KOPT-K1 (cell line): ENCODE measurements at regions not wholly inside any gene's neighbourhood (a gene's known extent, or its start where the extent isn't known, plus 50 kb on each side); places are given as distances from the start of the nearest gene placed in this dataset.

Source experiments
- H3K27ac ChIP-seq: fragments of 200-600 bp; sonication (generic); 2 replicates; pipeline ENCODE4 v1.5.1; 2016; ENCODE audit warnings: antibody characterized with exemption, mild to moderate bottlenecking, low read depth, low read length; ENCODE audit not compliant: poor library complexity, severe bottlenecking
- H3K36me3 ChIP-seq: fragments of 200-600 bp; sonication (generic); 2 replicates; pipeline ENCODE4 v1.5.1; 2017; ENCODE audit warnings: antibody characterized with exemption, mild to moderate bottlenecking, low read length, moderate library complexity; ENCODE audit not compliant: insufficient read depth
- H3K9me3 ChIP-seq: fragments of 200-600 bp; sonication (generic); 2 replicates; pipeline ENCODE4 v1.5.1; 2017; ENCODE audit warnings: antibody characterized with exemption, low read length, mild to moderate bottlenecking; ENCODE audit not compliant: insufficient read depth, poor library complexity, severe bottlenecking

DNA sequence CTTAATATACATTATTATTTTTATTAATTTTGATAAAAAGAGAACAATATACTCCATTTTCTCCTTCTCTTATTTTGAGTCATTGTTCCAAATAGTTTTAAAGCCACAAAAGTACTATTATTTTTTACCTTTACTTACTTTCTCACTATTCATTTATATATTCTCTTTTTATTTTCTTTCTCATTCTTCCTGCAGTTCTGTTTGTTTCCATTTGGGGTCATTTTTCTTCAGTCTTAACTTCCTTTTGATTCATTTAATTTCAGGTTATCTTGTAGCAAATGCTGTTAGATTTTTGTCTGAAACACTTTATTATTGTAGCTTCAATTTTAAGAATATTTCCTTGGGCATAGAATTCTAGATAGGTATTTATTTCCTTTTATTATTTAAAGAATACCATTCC lies 438.6 kb upstream of the EPHA5 start:
- no peak overlapping the region for H3K27ac ChIP-seq
- no peaks in the 10 kb centered on the region for H3K36me3 ChIP-seq
- no peaks in the 10 kb centered on the region for H3K9me3 ChIP-seq

DNA sequence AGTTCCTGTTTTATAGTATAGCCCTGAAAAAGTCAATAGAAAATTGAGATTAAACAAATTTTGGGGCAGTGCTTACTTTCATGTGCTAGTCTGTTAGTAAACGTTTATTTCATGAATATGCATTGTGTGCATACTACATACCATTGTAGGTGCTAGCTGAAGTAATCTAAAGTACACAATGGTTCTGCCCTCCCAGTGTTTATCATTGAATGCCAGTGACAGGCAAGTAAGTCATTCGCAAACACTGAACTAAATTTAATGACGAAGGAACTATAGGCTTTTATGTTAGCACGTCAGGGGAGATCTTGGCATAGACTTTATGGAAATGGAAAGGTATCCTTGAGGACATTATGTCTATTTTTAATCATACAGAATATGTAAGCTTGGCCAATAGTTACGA lies 426.9 kb upstream of the EPHA5 start:
- H3K9me3 ChIP-seq = no peaks in the 10 kb centered on the region
- H3K36me3 ChIP-seq = no peaks in the 10 kb centered on the region
- no peak overlapping the region for H3K27ac ChIP-seq

DNA sequence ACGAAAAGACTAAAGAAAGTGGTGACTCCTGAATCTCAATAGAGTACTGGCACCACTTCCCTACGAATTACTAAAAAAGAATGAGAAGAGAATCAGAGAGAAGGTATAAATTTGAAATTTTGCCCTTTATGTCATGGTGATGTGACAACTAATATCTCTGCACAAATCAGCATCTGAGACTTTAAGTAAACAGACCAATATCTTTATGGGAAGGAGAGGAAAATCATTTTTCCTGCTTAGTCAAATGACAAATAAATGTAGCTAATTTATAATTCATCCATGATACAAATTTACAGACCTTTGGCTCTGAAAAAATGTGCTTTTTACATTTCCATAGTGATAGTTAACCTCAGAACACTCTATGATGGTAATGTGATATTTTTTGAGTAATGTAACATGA lies 424.8 kb upstream of the EPHA5 start:
- Histone ChIP-seq H3K9me3 (no peaks in the 10 kb centered on the region), H3K36me3 (no peaks in the 10 kb centered on the region), H3K27ac (no peak overlapping the region)

DNA sequence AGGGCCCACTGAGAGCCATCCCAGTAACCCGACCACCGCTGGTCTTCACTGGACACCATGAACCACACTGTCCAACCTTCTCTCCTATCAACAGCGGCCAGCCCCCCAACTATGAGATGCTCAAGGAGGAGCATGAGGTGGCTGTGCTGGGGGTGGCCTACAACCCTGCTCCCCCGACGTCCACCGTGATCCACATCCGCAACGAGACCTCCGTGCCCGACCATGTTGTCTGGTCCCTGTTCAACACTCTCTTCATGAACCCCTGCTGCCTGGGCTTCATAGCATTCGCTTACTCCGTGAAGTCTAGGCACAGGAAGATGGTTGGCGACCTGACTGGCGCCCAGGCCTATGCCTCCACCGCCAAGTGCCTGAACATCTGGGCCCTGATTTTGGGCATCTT lies 423.8 kb upstream of the EPHA5 start:
- H3K36me3 ChIP-seq = no peaks in the 10 kb centered on the region
- H3K9me3 ChIP-seq = no peaks in the 10 kb centered on the region
- H3K27ac ChIP-seq = no peak overlapping the region

DNA sequence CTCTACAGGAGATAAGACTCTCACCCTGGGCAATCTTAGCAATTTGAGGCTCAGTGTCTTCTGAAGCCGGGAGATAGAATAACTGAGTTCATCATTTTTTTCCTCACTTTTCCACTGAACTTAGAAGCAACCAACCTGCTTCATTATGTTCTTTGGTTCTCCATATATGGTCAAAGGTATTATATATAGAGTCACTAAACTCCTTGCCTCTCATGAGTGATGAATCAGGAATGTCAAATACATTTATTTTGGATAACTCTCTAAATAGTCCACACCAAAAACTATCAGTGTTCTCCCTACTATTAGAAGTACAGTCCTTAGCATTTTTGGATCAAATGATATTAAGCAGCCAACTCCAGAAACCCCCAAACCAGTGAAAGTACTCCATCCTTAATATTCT lies 421.5 kb upstream of the EPHA5 start:
- no peaks in the 10 kb centered on the region for H3K9me3 ChIP-seq
- H3K36me3 ChIP-seq = no peaks in the 10 kb centered on the region
- no peak overlapping the region for H3K27ac ChIP-seq

DNA sequence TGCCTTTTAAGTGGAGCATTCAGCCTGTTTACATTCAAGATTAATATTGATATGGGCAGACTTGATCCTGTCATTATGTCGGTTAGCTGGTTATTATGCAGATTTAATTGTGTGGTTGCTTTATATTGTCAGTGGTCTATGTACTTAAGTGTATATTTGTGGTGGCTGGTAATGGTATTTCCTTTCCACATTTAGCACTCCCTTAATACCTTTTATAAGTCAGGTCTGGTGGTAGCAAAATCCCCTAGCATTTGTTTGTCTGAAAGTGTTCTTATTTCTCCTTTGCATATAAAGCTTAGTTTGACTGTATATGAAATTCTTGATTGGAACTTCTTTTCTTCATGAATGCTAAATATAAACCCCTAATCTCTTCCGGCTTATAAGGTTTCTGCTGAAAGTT lies 403.7 kb upstream of the EPHA5 start:
- H3K27ac ChIP-seq = no peak overlapping the region
- no peaks in the 10 kb centered on the region for H3K36me3 ChIP-seq
- no peaks in the 10 kb centered on the region for H3K9me3 ChIP-seq

DNA sequence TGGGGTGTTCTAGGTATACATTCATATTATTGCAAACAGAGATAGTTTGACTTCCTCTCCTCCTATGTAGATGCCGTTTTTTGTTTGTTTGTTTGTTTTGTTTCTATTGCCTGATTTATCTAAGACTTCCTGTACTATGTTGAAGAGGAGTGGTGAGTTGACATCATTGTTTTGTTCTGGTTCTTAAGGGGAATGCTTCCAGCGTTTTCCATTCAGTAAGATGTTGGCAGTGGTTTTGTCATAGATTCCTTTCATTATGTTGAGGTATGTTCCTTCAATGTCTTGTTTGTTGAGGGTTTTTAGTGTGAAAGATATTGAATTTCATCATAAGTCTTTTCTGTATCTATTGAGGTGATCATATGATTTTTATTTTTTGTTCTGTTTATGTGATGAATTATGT lies 401.6 kb upstream of the EPHA5 start:
- H3K36me3 ChIP-seq = no peaks in the 10 kb centered on the region
- H3K9me3 ChIP-seq = no peaks in the 10 kb centered on the region
- no peak overlapping the region for H3K27ac ChIP-seq

DNA sequence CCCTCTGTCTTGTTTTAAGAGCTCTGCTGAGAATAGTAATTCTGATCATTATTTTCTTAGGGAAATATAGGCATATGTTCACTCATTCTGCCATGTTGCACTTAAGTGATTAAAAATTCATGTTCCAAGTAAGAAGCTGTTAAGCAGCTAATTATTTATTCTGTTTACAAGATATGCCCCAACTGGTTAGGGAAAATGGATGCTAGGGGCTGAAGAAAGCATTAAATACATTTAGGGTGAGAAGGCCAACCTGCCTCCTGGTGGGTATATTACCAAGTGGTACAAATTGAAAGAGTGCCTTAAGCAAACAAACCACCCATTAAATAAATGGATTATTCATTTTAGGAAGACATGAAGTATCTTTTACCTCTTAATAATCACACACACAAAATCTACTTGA lies 392.6 kb upstream of the EPHA5 start:
- no peaks in the 10 kb centered on the region for H3K36me3 ChIP-seq
- H3K9me3 ChIP-seq = no peaks in the 10 kb centered on the region
- no peak overlapping the region for H3K27ac ChIP-seq

- Histone ChIP-seq H3K9me3 (no peaks in the 10 kb centered on the region), H3K27ac (no peak overlapping the region)
These were observed 391.8 kb upstream of the EPHA5 start for GRCh38 chr4:66062044-66062443.

DNA sequence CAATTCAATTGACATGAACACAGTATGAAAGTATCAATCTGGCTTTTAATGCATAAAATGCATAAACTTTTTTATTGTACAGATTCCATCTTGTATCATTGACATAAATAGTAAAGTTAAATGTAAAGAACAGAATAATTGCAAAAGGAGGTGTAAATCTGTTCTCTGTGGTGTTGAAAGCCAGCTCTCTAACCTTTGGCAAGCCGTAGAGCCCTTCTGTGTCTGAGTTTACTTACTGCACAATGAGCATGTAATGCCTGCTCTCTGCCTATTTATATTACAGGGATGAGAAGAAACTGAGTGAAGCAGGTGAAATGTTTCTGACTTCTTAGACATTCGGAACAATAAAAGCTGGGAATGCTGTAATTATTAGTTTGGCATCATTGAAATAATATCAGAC lies 389.3 kb upstream of the EPHA5 start:
- Histone ChIP-seq H3K27ac (no peak overlapping the region), H3K9me3 (no peaks in the 10 kb centered on the region), H3K36me3 (no peaks in the 10 kb centered on the region)

More at GRCh38 chr4:66062044-66062443, 391.8 kb upstream of the EPHA5 start:
- H3K36me3 ChIP-seq = no peaks in the 10 kb centered on the region

DNA sequence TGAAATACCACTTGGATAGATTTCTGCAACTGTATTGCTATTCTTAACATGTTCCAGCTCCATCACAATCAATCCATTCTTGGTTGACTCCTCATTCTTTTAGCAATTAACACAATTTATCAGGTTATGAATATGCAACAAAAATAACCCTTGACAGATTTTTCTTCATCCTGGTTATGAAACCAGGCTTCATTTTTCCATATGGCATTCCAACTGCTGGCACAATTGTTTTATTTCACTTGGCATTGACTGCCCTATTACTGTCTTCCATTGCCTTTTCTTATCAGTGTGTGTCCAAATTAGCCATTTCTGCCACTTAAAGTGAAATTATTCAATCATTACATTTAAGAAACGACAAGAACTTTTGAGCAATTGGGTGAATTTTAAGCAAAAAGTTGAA lies 388.8 kb upstream of the EPHA5 start:
- Histone ChIP-seq H3K9me3 (no peaks in the 10 kb centered on the region), H3K36me3 (no peaks in the 10 kb centered on the region), H3K27ac (no peak overlapping the region)

- Histone ChIP-seq H3K27ac (no peak overlapping the region), H3K36me3 (no peaks in the 10 kb centered on the region), H3K9me3 (no peaks in the 10 kb centered on the region)
These were observed 385.7 kb upstream of the EPHA5 start for GRCh38 chr4:66055999-66056398.

DNA sequence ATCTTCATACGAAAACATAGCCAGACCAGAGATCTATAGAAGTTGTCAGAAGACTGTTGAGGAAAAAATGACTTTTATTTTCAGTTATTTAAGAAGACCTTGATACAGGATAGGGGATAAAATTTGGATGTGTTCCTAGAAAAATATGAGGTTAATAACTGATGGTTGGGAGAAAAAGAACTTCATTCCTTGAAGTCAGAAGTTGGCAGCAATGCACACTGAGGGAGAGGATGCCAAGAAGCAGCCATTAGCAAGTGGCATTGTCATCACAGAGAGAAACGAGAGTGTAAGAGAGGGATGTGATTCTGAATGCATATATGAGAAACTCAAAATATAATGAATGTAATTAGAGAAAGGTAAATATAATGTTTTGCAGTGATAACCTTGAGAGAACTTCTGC lies 382.1 kb upstream of the EPHA5 start:
- no peaks in the 10 kb centered on the region for H3K36me3 ChIP-seq
- H3K27ac ChIP-seq = no peak overlapping the region
- H3K9me3 ChIP-seq = no peaks in the 10 kb centered on the region

DNA sequence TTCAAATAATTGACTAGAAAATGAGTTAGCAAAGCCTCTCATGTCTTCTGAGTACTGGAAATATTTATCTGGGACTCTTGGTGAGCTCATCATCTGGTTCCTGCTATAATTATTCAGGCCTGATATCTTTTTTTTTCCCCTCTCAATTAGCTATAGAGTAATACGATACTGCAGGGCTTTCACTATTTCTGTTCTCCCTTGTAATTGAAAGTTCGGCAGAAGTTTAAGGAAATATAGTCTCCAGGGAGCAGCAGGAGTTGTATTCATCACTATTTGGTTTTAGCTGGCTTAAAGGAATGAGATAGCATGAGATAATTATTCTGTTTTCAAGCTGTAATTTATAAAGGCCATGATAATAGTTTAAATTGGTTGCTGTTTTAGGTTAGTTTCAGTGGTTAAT lies 378.6 kb upstream of the EPHA5 start:
- no peaks in the 10 kb centered on the region for H3K36me3 ChIP-seq
- no peak overlapping the region for H3K27ac ChIP-seq
- no peaks in the 10 kb centered on the region for H3K9me3 ChIP-seq

GRCh38 chr4:66045913-66046312 lies 375.6 kb upstream of the EPHA5 start:
- Histone ChIP-seq H3K36me3 (no peaks in the 10 kb centered on the region), H3K9me3 (no peaks in the 10 kb centered on the region), H3K27ac (no peak overlapping the region)

DNA sequence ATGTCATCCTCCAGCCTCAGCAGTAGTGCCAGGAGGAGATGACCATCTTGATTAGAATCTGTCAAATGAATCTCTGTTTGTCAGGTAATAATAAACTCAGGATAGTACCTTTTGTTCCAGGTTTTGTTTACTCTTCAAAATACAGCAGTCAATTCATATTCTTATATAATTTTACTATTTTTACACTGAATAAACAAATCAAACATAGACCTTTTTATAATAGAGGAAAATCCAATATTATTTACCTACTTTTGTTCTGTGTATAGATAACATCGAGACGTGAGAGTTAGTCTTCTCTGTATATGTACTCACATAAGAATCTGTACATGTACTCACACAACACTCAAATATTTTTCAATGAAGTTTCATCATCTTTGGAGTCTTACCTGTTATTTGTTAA lies 365.4 kb upstream of the EPHA5 start:
- Histone ChIP-seq H3K27ac (no peak overlapping the region), H3K9me3 (no peaks in the 10 kb centered on the region), H3K36me3 (no peaks in the 10 kb centered on the region)

GRCh38 chr4:66034671-66035070 lies 364.4 kb upstream of the EPHA5 start:
- Histone ChIP-seq H3K9me3 (no peaks in the 10 kb centered on the region), H3K36me3 (no peaks in the 10 kb centered on the region), H3K27ac (no peak overlapping the region)
